ENCODE measurements at regions not wholly inside any gene's neighbourhood (a gene's known extent, or its start where the extent isn't known, plus 50 kb on each side); places are given as distances from the start of the nearest gene placed in this dataset.
A peak's percentile ranks its signal among the peaks of the same experiment; 100 is the strongest.

GRCh38 chr9:108219664-108220063 is 636.1 kb downstream of the ACTL7B start:
- no peak for DNase-seq (ENCODE audit: low spot score)
- intact Hi-C loops (cut with DNase I) = no loop called here
- ATAC-seq = no peak

- no peak for ATAC-seq
- no peak for DNase-seq (ENCODE audit: low spot score)
- intact Hi-C loops (cut with DNase I) = no loop called here
Observed at GRCh38 chr9:108217431-108218349, 638.1 kb downstream of the ACTL7B start.

GRCh38 chr9:108213511-108213910 is 642.3 kb downstream of the ACTL7B start:
- DNase-seq (ENCODE audit: low spot score) (no peak), ATAC-seq (no peak)
- intact Hi-C loops (cut with DNase I) = no loop called here

- ATAC-seq (no peak), DNase-seq (ENCODE audit: low spot score) (no peak)
- intact Hi-C loops (cut with DNase I) = no loop called here
Observed at GRCh38 chr9:108212184-108212583, 643.6 kb downstream of the ACTL7B start.

GRCh38 chr9:108211411-108211955 is 644.3 kb downstream of the ACTL7B start:
- ATAC-seq = no peak
- no peak for DNase-seq (ENCODE audit: low spot score)
- intact Hi-C loops (cut with DNase I) = no loop called here

- intact Hi-C loops (cut with DNase I) = no loop called here
- ATAC-seq (no peak), DNase-seq (ENCODE audit: low spot score) (no peak)
Observed at GRCh38 chr9:108209132-108209685, 646.6 kb downstream of the ACTL7B start.

GRCh38 chr9:108207561-108208165 is 648.1 kb downstream of the ACTL7B start:
- ATAC-seq (peak; percentile 49), DNase-seq (ENCODE audit: low spot score) (no peak)
- intact Hi-C loops (cut with DNase I) = no loop called here

- DNase-seq (ENCODE audit: low spot score) = no peak
- ATAC-seq = no peak
- intact Hi-C loops (cut with DNase I) = no loop called here
Observed at GRCh38 chr9:108205276-108205675, 650.5 kb downstream of the ACTL7B start.

- no peak for ATAC-seq
- intact Hi-C loops (cut with DNase I) = no loop called here
- DNase-seq (ENCODE audit: low spot score) = no peak
Observed at GRCh38 chr9:108197899-108198298, 657.9 kb downstream of the ACTL7B start.

- DNase-seq (ENCODE audit: low spot score) = no peak
- ATAC-seq = no peak
- intact Hi-C loops (cut with DNase I) = no loop called here
Observed at GRCh38 chr9:108197008-108197365, 658.8 kb downstream of the ACTL7B start.

- no peak for DNase-seq (ENCODE audit: low spot score)
- intact Hi-C loops (cut with DNase I) = no loop called here
- ATAC-seq = no peak
Observed at GRCh38 chr9:108196332-108197007, 659.3 kb downstream of the ACTL7B start.

GRCh38 chr9:108194154-108194553 is 661.6 kb downstream of the ACTL7B start:
- no peak for DNase-seq (ENCODE audit: low spot score)
- intact Hi-C loops (cut with DNase I) = no loop called here
- ATAC-seq = no peak

GRCh38 chr9:108193026-108193710 is 662.6 kb downstream of the ACTL7B start:
- no peak for ATAC-seq
- no peak for DNase-seq (ENCODE audit: low spot score)
- intact Hi-C loops (cut with DNase I) = no loop called here

- DNase-seq (ENCODE audit: low spot score) (no peak), ATAC-seq (no peak)
- intact Hi-C loops (cut with DNase I) = no loop called here
Observed at GRCh38 chr9:108191065-108191464, 664.7 kb downstream of the ACTL7B start.

- intact Hi-C loops (cut with DNase I) = no loop called here
- ATAC-seq (no peak), DNase-seq (ENCODE audit: low spot score) (no peak)
Observed at GRCh38 chr9:108188976-108189375, 666.8 kb downstream of the ACTL7B start.

- ATAC-seq (no peak), DNase-seq (ENCODE audit: low spot score) (no peak)
- intact Hi-C loops (cut with DNase I) = no loop called here
Observed at GRCh38 chr9:108188482-108188881, 667.3 kb downstream of the ACTL7B start.

- DNase-seq (ENCODE audit: low spot score) = no peak
- peak; percentile 65 for ATAC-seq
- intact Hi-C loops (cut with DNase I) = no loop called here
Observed at GRCh38 chr9:108186642-108187395, 669.0 kb downstream of the ACTL7B start.

GRCh38 chr9:108185613-108186012 is 670.2 kb downstream of the ACTL7B start:
- DNase-seq (ENCODE audit: low spot score) = no peak
- ATAC-seq = no peak
- intact Hi-C loops (cut with DNase I) = no loop called here
